BJ (cell line): ENCODE measurements at regions not wholly inside any gene's neighbourhood (a gene's known extent, or its start where the extent isn't known, plus 50 kb on each side); places are given as distances from the start of the nearest gene placed in this dataset.

Experiments
- CTCF ChIA-PET: fragments of 350-600 bp; formaldehyde crosslinking; extraction: SDS; loops from one replicate; lab custom pipeline; 2021; ENCODE audit warnings: antibody characterized with exemption, inconsistent platforms; lab: Yijun Ruan, JAX
- POLR2A ChIA-PET: fragments of 300-600 bp; sonication (Branson Sonifier 250); formaldehyde crosslinking; extraction: SDS; loops from one replicate; lab custom pipeline; 2021; ENCODE audit warnings: antibody characterized with exemption; lab: Charles Lee
- DNase-seq: peaks from one replicate; pipeline ENCODE4 v3.0.0-alpha.2; 2011; ENCODE audit warnings: low read depth
- H3K27me3 ChIP-seq: 2 replicates; pipeline ENCODE4 v1.6.0; 2011; ENCODE audit warnings: low read length; ENCODE audit not compliant: control insufficient read depth, insufficient read depth
- H3K36me3 ChIP-seq: 2 replicates; pipeline ENCODE4 v1.5.1; 2011; ENCODE audit warnings: low read length; ENCODE audit not compliant: control insufficient read depth, insufficient read depth
- H3K4me3 ChIP-seq: 2 replicates; pipeline ENCODE4 v1.5.1; 2011; ENCODE audit warnings: low read depth, mild to moderate bottlenecking, control low read depth, low read length
- CTCF ChIP-seq: IDR thresholded peaks from 2 replicates; pipeline ENCODE4 v1.5.1; 2011; ENCODE audit warnings: low read depth, mild to moderate bottlenecking, control low read depth, inconsistent platforms, low read length, moderate library complexity; ENCODE audit not compliant: insufficient read depth

GRCh38 chr21:38039369-38039768, 123.1 kb upstream of the KCNJ6 start:
- CTCF ChIA-PET = no interaction called here
- Histone ChIP-seq H3K4me3 (no peak overlapping the region), H3K36me3 (no peaks in the 10 kb centered on the region), H3K27me3 (peaks cover 3% of the 10 kb centered on the region)
- no peak for TF ChIP-seq CTCF
- DNase-seq = no peak
- POLR2A ChIA-PET = no interaction called here

- CTCF ChIA-PET = no interaction called here
- DNase-seq = no peak
Observed at GRCh38 chr21:38039841-38040240, 123.6 kb upstream of the KCNJ6 start.

GRCh38 chr21:38041493-38041892, 125.2 kb upstream of the KCNJ6 start:
- H3K27me3 ChIP-seq = peaks cover 3% of the 10 kb centered on the region
- CTCF ChIA-PET = no interaction called here
- DNase-seq = no peak

More at GRCh38 chr21:38039841-38040240, 123.6 kb upstream of the KCNJ6 start:
- Histone ChIP-seq H3K27me3 (peaks cover 3% of the 10 kb centered on the region), H3K36me3 (no peaks in the 10 kb centered on the region), H3K4me3 (no peak overlapping the region)
- POLR2A ChIA-PET = no interaction called here
- TF ChIP-seq CTCF = no peak

GRCh38 chr21:38042246-38042645, 126.0 kb upstream of the KCNJ6 start:
- Histone ChIP-seq H3K27me3 (peaks cover 3% of the 10 kb centered on the region), H3K4me3 (no peak overlapping the region), H3K36me3 (no peaks in the 10 kb centered on the region)
- CTCF ChIA-PET = interaction anchor here (0.8 kb wide), 1 partner anchor 13 kb away, joined by 3 read pairs; no protein-coding TSS in a partner anchor
- DNase-seq = no peak
- TF ChIP-seq CTCF = no peak
- POLR2A ChIA-PET = no interaction called here

More at GRCh38 chr21:38041493-38041892, 125.2 kb upstream of the KCNJ6 start:
- no peak for TF ChIP-seq CTCF
- Histone ChIP-seq H3K36me3 (no peaks in the 10 kb centered on the region), H3K4me3 (no peak overlapping the region)
- POLR2A ChIA-PET = no interaction called here

GRCh38 chr21:38048167-38048566, 131.9 kb upstream of the KCNJ6 start:
- Histone ChIP-seq H3K27me3 (peaks cover 4% of the 10 kb centered on the region), H3K4me3 (no peak overlapping the region), H3K36me3 (no peaks in the 10 kb centered on the region)
- no peak for DNase-seq
- POLR2A ChIA-PET = no interaction called here
- CTCF ChIA-PET = no interaction called here
- no peak for TF ChIP-seq CTCF
